Glomerular visceral epithelial cell (primary cell): ENCODE measurements at regions not wholly inside any gene's neighbourhood (a gene's known extent, or its start where the extent isn't known, plus 50 kb on each side); places are given as distances from the start of the nearest gene placed in this dataset.

Experiments used
- DNase-seq: peaks from one replicate; pipeline ENCODE4 v3.0.0-alpha.2; 2016; ENCODE audit errors: extremely low spot score

- no peak for DNase-seq
Measured at GRCh38 chr21:41671859-41672542, 94.9 kb downstream of the RIPK4 start.

GRCh38 chr21:41671212-41671762 is 95.6 kb downstream of the RIPK4 start:
- no peak for DNase-seq

GRCh38 chr21:41670056-41670805 is 96.6 kb downstream of the RIPK4 start:
- DNase-seq: no peak

- no peak for DNase-seq
Measured at GRCh38 chr21:41669533-41669830, 97.4 kb downstream of the RIPK4 start.

GRCh38 chr21:41668686-41669532 is 97.9 kb downstream of the RIPK4 start:
- DNase-seq: no peak

GRCh38 chr21:41668051-41668541 is 98.8 kb downstream of the RIPK4 start:
- no peak for DNase-seq

- DNase-seq: no peak
Measured at GRCh38 chr21:41667136-41667535, 99.7 kb downstream of the RIPK4 start.

- DNase-seq: no peak
Measured at GRCh38 chr21:41666641-41667081, 100.2 kb downstream of the RIPK4 start.

GRCh38 chr21:41665766-41666595 is 100.9 kb downstream of the RIPK4 start:
- no peak for DNase-seq

GRCh38 chr21:41664881-41665765 is 101.7 kb downstream of the RIPK4 start:
- peak; percentile 54 for DNase-seq

- DNase-seq: no peak
Measured at GRCh38 chr21:41663805-41664788, 102.8 kb downstream of the RIPK4 start.

GRCh38 chr21:41662761-41663160 is 104.1 kb downstream of the RIPK4 start:
- no peak for DNase-seq

GRCh38 chr21:41662161-41662560 is 104.7 kb downstream of the RIPK4 start:
- no peak for DNase-seq

GRCh38 chr21:41660748-41661147 is 106.1 kb downstream of the RIPK4 start:
- DNase-seq: no peak

GRCh38 chr21:41659791-41660560 is 106.9 kb downstream of the RIPK4 start:
- DNase-seq: peak; percentile 29

- no peak for DNase-seq
Measured at GRCh38 chr21:41656946-41657525, 109.8 kb downstream of the RIPK4 start.

- DNase-seq: no peak
Measured at GRCh38 chr21:41655259-41655658, 111.6 kb downstream of the RIPK4 start.
